GM11168 (cell line): ENCODE measurements at regions not wholly inside any gene's neighbourhood (a gene's known extent, or its start where the extent isn't known, plus 50 kb on each side); places are given as distances from the start of the nearest gene placed in this dataset.
"Not testable (repeated sequence)": the region's sequence is repeated elsewhere in the genome, so short reads cannot be mapped to it uniquely, and the experiment has no call there.

Experiments used
- in situ Hi-C: fragments of 300-500 bp; cut with MboI; formaldehyde crosslinking; loops from one replicate; pipeline ENCODE4 v1.12.0; 2022; ENCODE audit warnings: low sequenced_read_pairs; ENCODE audit not compliant: unreplicated experiment

- in situ Hi-C loops: no loop called here
Measured at GRCh38 chr9:2420543-2420942, 201.0 kb upstream of the VLDLR start.

- in situ Hi-C loops: no loop called here
Measured at GRCh38 chr9:2424619-2425033, 197.0 kb upstream of the VLDLR start.

GRCh38 chr9:2425676-2426075 lies 195.9 kb upstream of the VLDLR start:
- in situ Hi-C loops: no loop called here

GRCh38 chr9:2427120-2427891 lies 194.3 kb upstream of the VLDLR start:
- in situ Hi-C loops: no loop called here

GRCh38 chr9:2439957-2440356 lies 181.6 kb upstream of the VLDLR start:
- in situ Hi-C loops: no loop called here

GRCh38 chr9:2443933-2444332 lies 177.7 kb upstream of the VLDLR start:
- in situ Hi-C loops: not testable (repeated sequence)

GRCh38 chr9:2448193-2448738 lies 173.3 kb upstream of the VLDLR start:
- in situ Hi-C loops: no loop called here

- in situ Hi-C loops: no loop called here
Measured at GRCh38 chr9:2453106-2453505, 168.5 kb upstream of the VLDLR start.

- in situ Hi-C loops: no loop called here
Measured at GRCh38 chr9:2453701-2454100, 167.9 kb upstream of the VLDLR start.

- in situ Hi-C loops: no loop called here
Measured at GRCh38 chr9:2459756-2460155, 161.8 kb upstream of the VLDLR start.

- in situ Hi-C loops: no loop called here
Measured at GRCh38 chr9:2461892-2462291, 159.7 kb upstream of the VLDLR start.

GRCh38 chr9:2464624-2465023 lies 157.0 kb upstream of the VLDLR start:
- in situ Hi-C loops: no loop called here

GRCh38 chr9:2465516-2465915 lies 156.1 kb upstream of the VLDLR start:
- in situ Hi-C loops: no loop called here

GRCh38 chr9:2465921-2466460 lies 155.6 kb upstream of the VLDLR start:
- in situ Hi-C loops: no loop called here

GRCh38 chr9:2466703-2467102 lies 154.9 kb upstream of the VLDLR start:
- in situ Hi-C loops: no loop called here

- in situ Hi-C loops: no loop called here
Measured at GRCh38 chr9:2469681-2470221, 151.8 kb upstream of the VLDLR start.

GRCh38 chr9:2473681-2474080 lies 147.9 kb upstream of the VLDLR start:
- in situ Hi-C loops: no loop called here

- in situ Hi-C loops: no loop called here
Measured at GRCh38 chr9:2477755-2478154, 143.8 kb upstream of the VLDLR start.

GRCh38 chr9:2478421-2478820 lies 143.2 kb upstream of the VLDLR start:
- in situ Hi-C loops: no loop called here

- in situ Hi-C loops: no loop called here
Measured at GRCh38 chr9:2479056-2479565, 142.5 kb upstream of the VLDLR start.

- in situ Hi-C loops: no loop called here
Measured at GRCh38 chr9:2480255-2480837, 141.2 kb upstream of the VLDLR start.
